GM21619 (cell line): ENCODE measurements at regions not wholly inside any gene's neighbourhood (a gene's known extent, or its start where the extent isn't known, plus 50 kb on each side); places are given as distances from the start of the nearest gene placed in this dataset.
"Not testable (repeated sequence)": the region's sequence is repeated elsewhere in the genome, so short reads cannot be mapped to it uniquely, and the experiment has no call there.

Experiments
- ATAC-seq: cut with Tn5 transposase; IDR thresholded peaks from one replicate; pipeline ENCODE4 v1.9.1; 2021; ENCODE audit not compliant: unreplicated experiment

DNA sequence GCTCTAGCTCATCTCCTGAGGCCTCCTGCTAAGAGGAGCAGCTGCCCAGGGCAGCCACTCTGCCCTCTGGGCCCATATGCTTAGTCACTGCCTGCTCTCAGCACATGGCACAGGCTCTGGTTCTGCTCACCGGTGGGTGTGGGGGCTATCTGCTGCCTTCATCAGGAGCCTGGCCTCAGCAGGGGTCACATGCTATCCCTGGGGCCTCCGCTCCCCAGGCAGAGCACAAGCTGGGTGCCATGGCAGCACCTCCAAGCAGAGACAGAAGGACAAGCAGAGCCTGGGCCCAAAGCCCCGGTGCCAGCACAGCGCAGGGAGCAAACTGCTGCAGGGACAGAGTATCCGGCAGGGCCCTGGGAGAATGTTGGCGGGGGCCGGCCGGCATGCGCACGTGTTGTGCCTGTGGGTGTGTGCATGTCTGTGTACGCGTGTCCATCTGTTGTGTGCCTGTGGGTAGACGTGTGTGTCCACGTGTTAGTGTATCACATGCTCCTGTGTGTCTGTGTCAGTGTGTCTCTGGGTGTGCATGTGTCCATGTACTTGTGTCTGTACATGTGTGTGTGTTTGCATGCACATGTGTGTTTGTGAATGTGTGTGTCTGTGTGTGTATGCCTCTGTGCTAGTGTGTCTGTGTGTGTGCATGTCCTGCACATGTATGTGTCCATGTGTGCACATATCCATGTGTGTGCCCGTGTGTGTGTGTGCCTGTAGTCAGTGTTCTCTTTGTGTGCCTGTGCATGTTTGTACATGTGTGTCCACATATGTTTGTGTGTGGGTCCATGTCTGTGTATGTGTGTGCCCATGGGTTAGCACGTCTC, 326.9 kb downstream of the TMEM121 start:
- no peak for ATAC-seq

DNA sequence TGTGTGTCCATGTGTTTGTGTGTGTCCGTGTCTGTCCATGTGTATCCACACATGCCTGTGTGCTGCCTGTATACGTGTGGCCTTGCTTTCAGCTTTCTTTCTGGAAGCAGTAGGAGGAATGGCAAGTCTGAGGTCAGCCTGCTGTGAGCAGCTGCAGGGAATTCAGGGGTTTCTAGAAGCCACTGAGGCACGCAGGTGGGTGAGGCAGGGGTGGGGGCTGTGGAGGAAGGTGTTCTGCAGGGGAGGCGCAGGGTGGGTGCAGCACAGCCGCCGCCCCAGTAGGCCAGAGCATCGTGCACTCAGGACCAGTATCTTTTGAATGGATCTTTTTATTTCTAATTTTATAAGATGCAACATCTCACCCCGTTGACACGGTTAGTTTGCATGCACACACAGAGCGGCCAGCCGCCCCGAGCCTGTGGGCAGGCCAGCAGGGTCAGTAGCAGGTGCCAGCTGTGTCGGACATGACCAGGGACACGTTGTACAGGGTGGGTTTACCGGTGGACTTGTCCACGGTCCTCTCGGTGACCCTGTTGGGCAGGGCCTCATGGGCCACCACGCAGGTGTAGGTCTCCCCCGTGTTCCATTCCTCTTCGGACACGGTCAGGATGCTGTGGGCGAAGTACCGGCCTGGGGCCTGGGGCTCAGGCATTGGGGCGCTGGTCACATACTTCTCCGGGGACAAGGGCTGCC, 327.7 kb downstream of the TMEM121 start:
- ATAC-seq = no peak

DNA sequence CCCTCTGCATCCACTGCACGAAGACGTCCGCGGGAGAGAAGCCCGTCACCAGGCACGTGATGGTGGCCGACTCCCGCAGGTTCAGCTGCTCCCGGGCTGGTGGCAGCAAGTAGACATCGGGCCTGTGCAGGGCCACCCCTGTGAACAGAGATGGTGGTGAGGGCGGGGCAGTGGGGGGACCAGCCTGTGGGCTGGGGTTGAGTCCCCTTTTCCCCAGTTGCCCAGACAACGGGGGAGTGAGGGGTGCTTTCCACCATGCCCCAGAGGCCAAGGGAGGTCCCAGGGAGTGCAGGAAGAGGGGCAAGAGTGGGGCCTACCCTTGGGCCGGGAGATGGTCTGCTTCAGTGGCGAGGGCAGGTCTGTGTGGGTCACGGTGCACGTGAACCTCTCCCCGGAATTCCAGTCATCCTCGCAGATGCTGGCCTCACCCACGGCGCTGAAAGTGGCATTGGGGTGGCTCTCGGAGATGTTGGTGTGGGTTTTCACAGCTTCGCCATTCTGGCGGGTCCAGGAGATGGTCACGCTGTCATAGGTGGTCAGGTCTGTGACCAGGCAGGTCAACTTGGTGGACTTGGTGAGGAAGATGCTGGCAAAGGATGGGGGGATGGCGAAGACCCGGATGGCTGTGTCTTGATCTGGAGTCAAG, 328.3 kb downstream of the TMEM121 start:
- ATAC-seq = no peak

GRCh38 chr14:105855246-105855892, 329.0 kb downstream of the TMEM121 start:
- no peak for ATAC-seq

DNA sequence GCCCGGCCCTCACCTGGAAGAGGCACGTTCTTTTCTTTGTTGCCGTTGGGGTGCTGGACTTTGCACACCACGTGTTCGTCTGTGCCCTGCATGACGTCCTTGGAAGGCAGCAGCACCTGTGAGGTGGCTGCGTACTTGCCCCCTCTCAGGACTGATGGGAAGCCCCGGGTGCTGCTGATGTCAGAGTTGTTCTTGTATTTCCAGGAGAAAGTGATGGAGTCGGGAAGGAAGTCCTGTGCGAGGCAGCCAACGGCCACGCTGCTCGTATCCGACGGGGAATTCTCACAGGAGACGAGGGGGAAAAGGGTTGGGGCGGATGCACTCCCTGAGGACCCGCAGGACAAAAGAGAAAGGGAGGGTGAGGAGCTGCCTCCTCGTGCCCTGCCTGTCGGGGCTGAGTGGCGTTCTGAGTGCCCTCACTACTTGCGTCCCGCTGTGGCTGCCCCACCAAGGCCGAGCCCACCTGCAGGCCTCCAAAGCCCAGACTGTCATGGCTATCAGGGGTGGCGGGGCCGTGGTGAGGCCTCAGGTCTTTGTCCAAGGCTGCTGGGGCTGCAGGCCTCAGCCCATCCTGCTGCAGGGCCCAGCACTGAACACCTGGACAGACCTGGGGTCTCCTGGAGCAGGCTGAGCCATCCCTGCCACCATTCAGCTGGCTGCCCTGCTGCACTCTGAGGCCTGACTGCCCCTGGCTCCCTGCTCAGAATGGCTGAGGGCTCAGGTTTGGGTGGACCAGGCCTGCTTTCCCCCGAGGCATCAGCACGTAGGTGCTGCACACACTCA, 329.7 kb downstream of the TMEM121 start:
- no peak for ATAC-seq

- no peak for ATAC-seq
These were observed 330.4 kb downstream of the TMEM121 start for GRCh38 chr14:105856676-105857219.

DNA sequence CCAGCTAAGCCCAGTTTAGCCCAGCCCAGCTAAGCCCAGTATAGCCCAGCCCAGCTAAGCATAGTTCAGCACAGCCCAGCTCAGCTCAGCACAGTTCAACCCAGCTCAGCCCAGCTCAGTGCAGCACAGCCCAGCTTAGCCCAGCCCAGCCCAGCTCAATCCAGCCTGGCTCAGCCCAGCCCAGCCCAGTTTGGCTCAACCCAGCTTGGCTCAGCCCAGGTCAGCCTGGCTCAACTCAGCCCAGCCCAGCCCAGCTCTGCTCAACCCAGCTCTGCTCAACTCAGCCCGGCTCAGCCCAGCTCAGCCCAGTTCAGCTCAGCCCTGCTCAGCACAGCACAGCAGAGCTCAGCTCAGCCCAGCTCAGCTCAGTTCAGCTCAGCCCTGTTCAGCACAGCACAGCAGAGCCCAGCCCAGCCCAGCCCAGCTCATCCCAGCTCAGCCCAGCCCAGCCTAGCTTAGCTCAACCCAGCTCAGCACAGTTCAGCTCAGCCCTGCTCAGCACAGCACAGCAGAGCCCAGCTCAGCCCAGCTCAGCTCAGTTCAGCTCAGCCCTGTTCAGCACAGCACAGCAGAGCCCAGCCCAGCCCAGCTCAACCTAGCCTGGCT, 330.9 kb downstream of the TMEM121 start:
- no peak for ATAC-seq

- no peak for ATAC-seq
These were observed 331.7 kb downstream of the TMEM121 start for GRCh38 chr14:105857826-105858675.

DNA sequence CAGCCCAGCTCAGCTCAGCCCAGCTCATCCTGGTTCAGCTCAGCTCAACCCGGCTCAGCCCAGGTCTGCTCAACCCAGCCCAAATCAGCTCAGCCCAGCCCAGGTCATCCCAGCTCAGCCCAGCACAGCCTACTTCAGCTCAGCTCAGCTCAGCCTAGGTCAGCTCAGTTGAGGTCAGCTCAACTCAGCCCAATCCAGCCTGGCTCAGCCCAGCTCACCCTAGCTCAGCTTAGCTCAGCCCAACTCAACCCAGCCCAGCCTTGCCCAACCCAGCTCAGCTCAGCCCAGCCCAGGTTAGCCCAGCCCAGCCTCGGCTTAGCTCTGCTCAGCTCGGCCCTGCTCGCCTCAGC, 332.3 kb downstream of the TMEM121 start:
- ATAC-seq = no peak

DNA sequence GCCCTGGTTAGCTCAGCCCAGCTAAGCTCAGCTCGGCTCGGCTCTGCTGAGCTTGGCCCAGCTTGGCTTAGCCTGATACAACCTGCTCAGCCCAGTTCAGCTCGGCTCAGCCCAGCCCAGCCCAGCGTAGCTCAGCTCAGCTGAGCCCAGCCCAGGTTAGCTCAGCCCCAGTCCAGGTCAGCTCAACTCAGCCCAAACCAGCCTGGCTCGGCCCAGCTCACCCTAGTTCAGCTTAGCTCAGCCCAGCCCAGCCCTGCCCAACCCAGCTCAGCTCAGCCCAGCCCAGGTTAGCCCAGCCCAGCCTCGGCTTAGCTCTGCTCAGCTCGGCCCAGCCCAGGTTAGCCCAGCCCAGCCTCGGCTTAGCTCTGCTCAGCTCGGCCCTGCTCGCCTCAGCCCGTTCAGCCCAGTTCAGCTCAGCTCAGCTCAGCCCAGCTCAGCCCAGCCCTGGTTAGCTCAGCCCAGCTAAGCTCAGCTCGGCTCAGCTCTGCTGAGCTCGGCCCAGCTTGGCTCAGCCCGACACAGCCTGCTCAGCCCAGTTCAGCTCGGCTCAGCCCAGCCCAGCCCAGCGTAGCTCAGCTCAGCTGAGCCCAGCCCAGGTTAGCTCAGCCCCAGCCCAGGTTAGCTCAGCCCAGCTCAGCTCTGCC, 332.8 kb downstream of the TMEM121 start:
- ATAC-seq = not testable (repeated sequence)

- ATAC-seq = no peak
These were observed 333.6 kb downstream of the TMEM121 start for GRCh38 chr14:105859717-105860614.

DNA sequence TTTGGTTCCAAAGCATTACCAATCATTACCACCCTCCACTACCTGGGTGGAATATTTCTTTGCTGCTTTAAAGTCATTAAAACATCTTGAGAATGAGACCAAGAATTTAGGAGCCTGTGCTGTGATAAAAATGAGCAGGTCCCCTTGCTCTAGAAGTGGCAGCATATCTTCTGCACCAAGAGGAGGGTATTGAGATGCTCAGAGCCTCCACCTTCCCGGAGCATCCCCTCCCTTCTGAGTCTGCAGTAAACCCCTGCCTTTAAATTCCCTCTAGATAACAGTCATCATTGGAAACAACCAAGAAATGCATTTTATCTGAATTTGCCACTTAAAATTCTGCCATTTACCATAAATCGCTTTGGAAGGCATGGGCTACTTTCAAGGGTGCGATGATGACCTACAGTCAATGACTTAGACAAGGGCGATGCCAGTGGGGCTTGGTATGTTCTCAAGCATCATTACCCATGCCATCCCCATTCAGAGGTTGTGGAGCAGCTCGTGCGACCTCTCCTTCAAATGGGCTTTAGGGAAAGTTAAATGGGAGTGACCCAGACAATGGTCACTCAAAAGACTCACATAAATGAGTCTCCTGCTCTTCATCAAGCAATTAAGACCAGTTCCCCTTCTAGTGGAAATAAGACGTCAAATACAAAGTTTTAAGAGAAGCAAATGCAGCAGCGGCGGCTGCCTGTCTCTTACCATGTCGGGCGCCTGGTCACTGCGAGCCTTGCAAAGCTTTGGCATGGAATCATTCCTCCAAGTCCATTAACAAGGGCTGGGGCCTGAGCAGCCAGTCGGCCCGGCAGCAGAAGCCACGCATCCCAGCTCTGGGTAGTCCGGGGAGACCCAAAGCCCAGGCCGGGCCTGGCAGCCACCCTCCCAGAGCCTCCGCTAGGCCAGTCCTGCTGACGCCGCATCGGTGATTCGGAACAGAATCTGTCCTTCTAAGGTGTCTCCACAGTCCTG, 334.5 kb downstream of the TMEM121 start:
- no peak for ATAC-seq

DNA sequence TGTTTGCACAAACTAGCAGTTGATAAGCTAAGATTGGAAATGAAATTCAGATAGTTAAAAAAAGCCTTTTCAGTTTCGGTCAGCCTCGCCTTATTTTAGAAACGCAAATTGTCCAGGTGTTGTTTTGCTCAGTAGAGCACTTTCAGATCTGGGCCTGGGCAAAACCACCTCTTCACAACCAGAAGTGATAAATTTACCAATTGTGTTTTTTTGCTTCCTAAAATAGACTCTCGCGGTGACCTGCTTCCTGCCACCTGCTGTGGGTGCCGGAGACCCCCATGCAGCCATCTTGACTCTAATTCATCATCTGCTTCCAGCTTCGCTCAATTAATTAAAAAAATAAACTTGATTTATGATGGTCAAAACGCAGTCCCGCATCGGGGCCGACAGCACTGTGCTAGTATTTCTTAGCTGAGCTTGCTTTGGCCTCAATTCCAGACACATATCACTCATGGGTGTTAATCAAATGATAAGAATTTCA, 335.6 kb downstream of the TMEM121 start:
- ATAC-seq = peak; percentile 56

GRCh38 chr14:105862581-105863239, 336.3 kb downstream of the TMEM121 start:
- ATAC-seq = no peak

DNA sequence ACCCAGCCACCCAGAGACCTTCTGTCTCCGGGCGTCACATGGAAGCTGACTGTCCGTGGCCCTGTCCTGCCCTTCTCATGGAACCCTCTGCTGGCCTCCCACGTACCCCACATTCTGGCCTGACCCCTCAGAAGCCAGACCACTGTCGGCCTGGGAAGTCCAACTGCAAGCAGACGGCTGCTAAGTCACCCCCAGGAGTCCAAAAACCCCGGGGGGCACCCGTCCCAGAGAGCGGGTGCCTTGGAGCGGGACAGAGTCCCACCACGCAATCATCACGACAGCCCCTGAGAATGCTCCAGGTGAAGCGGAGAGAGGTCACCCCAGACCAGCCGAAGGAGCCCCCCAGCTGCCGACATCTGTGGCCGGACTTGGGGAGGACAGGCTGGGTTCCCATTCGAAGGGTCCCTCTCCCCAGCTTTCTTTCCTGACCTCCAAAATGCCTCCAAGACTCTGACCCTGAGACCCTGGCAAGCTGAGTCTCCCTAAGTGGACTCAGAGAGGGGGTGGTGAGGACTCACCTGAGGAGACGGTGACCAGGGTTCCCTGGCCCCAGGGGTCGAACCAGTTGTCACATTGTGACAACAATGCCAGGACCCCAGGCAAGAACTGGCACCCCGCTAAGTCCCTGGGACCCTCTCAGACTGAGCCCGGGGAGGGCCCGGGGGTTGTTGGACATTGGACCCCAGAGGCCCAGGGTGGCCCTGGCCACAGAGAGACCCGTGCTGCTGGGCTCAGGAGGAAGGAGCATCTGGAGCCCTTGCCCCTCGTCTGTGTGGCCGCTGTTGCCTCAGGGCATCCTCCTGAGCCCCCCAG, 337.1 kb downstream of the TMEM121 start:
- no peak for ATAC-seq
